ENCODE measurements at regions not wholly inside any gene's neighbourhood (a gene's known extent, or its start where the extent isn't known, plus 50 kb on each side); places are given as distances from the start of the nearest gene placed in this dataset.

DNA sequence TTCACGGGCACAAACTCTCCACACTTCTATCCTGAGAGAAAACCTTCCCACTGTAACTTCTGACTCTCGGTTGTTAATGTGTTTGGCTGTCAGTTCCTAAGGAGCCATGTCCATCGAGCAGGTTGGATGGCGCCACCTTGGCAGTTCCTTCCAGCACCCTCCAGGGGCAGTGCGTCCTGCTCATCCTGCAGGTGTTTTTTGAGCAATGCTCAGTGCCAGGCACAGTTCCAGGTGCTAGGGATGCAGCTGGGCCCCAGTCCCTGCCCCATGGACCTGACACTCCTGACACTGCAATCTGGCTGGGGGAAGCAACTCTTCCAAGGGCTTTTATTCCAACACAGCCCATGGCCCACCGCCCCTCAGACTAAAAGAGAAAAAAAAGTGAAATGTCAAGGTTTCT, 376.4 kb downstream of the PREX1 start:
- no peak for ATAC-seq
- intact Hi-C loops (cut with DNase I) = no loop called here
- H3K27me3 ChIP-seq = no peaks in the 10 kb centered on the region

DNA sequence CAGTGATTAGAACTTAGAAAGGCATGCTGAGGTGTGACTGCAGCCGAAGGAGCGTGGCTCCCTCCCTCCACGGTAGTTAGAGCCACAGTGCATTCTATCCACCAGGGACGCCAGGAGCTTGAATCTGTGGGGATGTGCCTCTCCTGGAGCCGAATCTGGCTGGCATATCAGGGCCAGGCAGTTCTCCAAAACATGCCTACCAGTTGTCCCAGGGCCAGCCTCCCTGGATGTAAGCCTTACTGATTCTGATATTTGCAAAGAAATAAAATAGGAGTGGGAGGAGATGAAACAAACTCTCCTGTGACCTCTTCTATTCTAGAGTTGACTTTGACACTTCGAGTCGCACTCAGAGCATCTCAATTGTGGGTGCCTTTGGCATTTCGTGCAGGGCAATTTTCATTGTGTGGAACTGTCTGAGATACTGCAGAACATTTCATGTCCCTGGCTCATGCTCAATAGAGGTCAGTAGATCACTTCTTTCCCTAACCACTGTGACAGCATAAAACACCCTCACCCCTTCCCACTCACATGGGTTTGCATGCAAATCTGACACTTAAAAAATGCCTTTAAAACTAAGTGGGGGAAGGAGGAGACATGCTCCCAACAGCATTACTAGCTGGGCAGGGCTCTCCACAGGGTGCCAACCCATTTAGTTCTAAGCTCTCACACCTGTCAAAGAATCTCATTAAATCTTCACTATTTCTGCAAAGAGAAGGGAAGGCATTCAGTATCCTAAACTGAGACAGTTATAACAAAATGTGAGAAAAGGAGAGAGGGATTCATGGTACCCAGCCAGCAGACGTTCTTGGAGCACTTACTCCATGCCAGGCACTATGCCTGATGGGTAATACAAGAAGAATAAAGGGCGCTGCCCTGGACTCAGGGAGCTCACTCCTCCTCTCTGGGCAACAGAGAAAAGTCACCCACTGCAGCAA, 378.9 kb downstream of the PREX1 start:
- DNase-seq (no peak), ATAC-seq (no peak)
- intact Hi-C loops (cut with DNase I) = no loop called here
- 42% methylated on average over 6 of the region's 10 CpGs for WGBS (ENCODE audit: insufficient coverage, low coverage, low lambda C conversion rate, missing lambda C conversion rate)
- TF ChIP-seq POLR2A (IDR thresholded peaks at IDR 0.05) (no peak), CTCF (IDR thresholded peaks at IDR 0.05) (no peak)
- no peak overlapping the region for H3K27ac ChIP-seq
- no peaks in the 10 kb centered on the region for H3K36me3 ChIP-seq
- no peaks in the 10 kb centered on the region for H3K4me1 ChIP-seq
- no peaks in the 10 kb centered on the region for H3K27me3 ChIP-seq
- H3K9me3 ChIP-seq = peaks cover 0 to 5% (median 0%) of the 10 kb centered on the region in 4 donors
- H3K4me3 ChIP-seq = no peak overlapping the region

More for the DNA sequence above, 376.4 kb downstream of the PREX1 start:
- Histone ChIP-seq H3K4me1 (no peaks in the 10 kb centered on the region), H3K9me3 (no peaks in the 10 kb centered on the region), H3K4me3 (no peak overlapping the region), H3K36me3 (no peaks in the 10 kb centered on the region), H3K27ac (no peak overlapping the region)
- DNase-seq = no peak
- 68% methylated on average over 5 of the region's 6 CpGs for WGBS (ENCODE audit: insufficient coverage, low coverage, low lambda C conversion rate, missing lambda C conversion rate)
- no peak for TF ChIP-seq POLR2A (IDR thresholded peaks at IDR 0.05)
- no peak for TF ChIP-seq CTCF (IDR thresholded peaks at IDR 0.05)

DNA sequence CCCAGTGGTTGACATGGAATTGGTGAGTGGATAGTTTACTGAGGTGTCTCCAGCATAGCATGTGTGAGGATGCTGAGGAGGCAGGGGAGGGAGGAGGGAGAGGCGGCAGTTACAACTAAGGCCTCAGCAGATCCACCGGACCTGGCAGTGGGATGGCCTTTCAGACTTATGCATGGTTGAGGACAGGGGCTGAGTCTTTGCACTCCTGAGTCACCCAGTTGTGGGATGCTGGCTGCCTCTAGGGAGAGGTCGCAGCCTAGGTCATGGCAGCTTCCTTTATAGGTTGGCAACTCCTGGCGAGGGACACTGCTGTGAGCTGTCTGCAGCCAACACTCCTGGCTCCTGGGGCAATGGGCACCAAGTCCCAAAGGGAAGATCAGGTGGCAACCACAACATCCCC, 380.3 kb downstream of the PREX1 start:
- ATAC-seq (no peak), DNase-seq (no peak)
- Histone ChIP-seq H3K36me3 (no peaks in the 10 kb centered on the region), H3K9me3 (peaks cover 0 to 9% (median 0%) of the 10 kb centered on the region in 4 donors), H3K27ac (no peak overlapping the region), H3K27me3 (no peaks in the 10 kb centered on the region), H3K4me1 (no peaks in the 10 kb centered on the region), H3K4me3 (no peak overlapping the region)
- TF ChIP-seq POLR2A (IDR thresholded peaks at IDR 0.05) (no peak), CTCF (IDR thresholded peaks at IDR 0.05) (no peak)
- intact Hi-C loops (cut with DNase I) = no loop called here
- WGBS (ENCODE audit: insufficient coverage, low coverage, low lambda C conversion rate, missing lambda C conversion rate) = no CpG with 5 or more reads among the region's 4 CpGs

DNA sequence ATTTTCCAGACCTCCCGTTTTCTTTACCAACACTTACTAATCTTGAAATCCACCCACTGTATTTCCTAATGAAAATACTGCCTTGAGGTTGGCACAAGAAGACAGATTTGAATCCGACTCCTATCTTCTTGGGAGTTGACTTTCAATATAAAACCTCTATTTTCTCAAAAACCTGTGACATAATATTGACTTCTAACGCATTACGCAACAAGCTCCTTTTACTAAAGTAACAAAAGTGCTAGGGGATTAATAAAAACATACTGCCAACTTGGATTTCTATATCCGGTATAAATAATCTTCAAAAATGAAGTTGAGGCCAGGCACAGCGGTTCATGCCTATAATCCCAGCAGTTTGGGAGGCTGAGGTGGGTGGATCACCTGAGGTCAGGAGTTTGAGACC, 382.0 kb downstream of the PREX1 start:
- no peak overlapping the region for H3K4me3 ChIP-seq
- peaks cover 0 to 9% (median 0%) of the 10 kb centered on the region in 4 donors for H3K9me3 ChIP-seq
- DNase-seq = no peak
- 73% methylated on average over 6 of the region's 6 CpGs for WGBS (ENCODE audit: insufficient coverage, low coverage, low lambda C conversion rate, missing lambda C conversion rate)
- no peak for ATAC-seq
- TF ChIP-seq POLR2A (IDR thresholded peaks at IDR 0.05) (no peak), CTCF (IDR thresholded peaks at IDR 0.05) (no peak)
- intact Hi-C loops (cut with DNase I) = no loop called here
- no peaks in the 10 kb centered on the region for H3K27me3 ChIP-seq
- H3K36me3 ChIP-seq = no peaks in the 10 kb centered on the region
- no peaks in the 10 kb centered on the region for H3K4me1 ChIP-seq
- no peak overlapping the region for H3K27ac ChIP-seq

Measured in right lobe of liver (tissue), 6 donors.